GM10248 (cell line): ENCODE measurements at regions not wholly inside any gene's neighbourhood (a gene's known extent, or its start where the extent isn't known, plus 50 kb on each side); places are given as distances from the start of the nearest gene placed in this dataset.

Experiments
- CTCF ChIA-PET: fragments of 300-600 bp; sonication (Branson Sonifier 250); formaldehyde crosslinking; extraction: SDS; loops from one replicate; lab custom pipeline; 2021; ENCODE audit warnings: antibody characterized with exemption; lab: Yijun Ruan, JAX
- POLR2A ChIA-PET: fragments of 350-650 bp; sonication (Branson Sonifier 250); formaldehyde crosslinking; extraction: SDS; loops from one replicate; lab custom pipeline; 2020; ENCODE audit warnings: antibody characterized with exemption; lab: Yijun Ruan, JAX
- DNase-seq: peaks from one replicate; pipeline ENCODE4 v3.0.0; 2012; ENCODE audit errors: extremely low spot score
- TF ChIP-seq, protein P1 (sequence below): IDR thresholded peaks from 2 replicates; pipeline ENCODE4 v1.5.1; 2012; ENCODE audit warnings: mild to moderate bottlenecking, low read depth; ENCODE audit errors: extremely low read depth, missing control alignments, control extremely low read depth

DNA sequence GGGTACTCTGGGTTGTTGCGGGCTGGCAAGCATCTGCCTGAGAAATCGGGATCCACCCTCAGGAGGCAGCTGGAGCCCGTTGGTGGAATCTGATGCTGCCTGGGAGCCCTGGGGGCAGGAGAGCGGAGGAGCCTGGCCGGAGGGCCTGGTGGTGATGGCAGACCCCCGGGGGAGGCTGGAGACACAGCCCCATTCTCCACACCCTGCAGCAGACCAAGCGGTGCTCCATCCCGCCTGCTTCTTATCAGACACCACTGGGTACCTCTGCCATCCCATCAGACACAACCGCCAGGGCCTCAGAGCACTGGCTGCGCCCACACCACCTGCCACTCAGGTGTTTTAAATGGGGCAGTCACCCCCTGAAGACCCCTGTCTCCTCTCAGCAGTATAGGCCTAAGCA is 103.9 kb downstream of the RBFOX3 start:
- CTCF ChIA-PET: no interaction called here
- TF ChIP-seq, protein P1, sequence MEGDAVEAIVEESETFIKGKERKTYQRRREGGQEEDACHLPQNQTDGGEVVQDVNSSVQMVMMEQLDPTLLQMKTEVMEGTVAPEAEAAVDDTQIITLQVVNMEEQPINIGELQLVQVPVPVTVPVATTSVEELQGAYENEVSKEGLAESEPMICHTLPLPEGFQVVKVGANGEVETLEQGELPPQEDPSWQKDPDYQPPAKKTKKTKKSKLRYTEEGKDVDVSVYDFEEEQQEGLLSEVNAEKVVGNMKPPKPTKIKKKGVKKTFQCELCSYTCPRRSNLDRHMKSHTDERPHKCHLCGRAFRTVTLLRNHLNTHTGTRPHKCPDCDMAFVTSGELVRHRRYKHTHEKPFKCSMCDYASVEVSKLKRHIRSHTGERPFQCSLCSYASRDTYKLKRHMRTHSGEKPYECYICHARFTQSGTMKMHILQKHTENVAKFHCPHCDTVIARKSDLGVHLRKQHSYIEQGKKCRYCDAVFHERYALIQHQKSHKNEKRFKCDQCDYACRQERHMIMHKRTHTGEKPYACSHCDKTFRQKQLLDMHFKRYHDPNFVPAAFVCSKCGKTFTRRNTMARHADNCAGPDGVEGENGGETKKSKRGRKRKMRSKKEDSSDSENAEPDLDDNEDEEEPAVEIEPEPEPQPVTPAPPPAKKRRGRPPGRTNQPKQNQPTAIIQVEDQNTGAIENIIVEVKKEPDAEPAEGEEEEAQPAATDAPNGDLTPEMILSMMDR: no peak
- DNase-seq: no peak
- POLR2A ChIA-PET: no interaction called here

DNA sequence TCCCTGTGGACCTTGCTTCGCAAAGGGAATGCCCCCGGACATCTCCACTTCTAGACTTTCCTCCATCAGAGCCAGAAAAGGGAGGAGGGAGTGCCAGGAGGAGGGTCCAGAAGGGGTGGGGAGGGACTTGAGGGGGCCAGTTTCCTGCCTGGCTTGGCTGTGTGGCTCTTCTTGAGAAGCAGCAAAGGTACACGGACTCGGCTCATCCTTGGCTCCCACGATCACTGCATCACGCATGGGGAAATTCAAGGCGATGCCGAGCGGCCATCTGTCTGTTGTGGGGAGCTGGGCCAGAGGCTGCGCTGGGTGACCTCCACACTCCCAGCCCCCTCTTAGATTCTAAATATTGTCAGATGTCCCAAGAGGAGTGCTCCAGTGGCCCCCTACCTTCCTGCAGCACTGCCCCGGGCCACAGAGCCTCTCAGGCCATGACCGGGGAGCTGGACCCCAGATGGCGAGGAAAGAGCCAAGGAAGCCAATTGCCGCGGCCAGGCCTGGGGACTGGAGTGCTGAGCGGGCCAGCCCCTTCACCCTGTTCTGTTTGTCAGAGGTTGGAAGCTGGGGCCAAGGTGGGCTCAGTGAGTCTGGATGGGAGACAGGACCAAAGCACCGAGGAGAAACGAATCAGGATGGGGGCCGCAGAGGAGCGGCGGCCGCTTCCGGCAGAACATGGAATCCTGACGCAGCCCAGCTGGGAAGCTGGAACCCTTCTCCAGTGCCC is 104.5 kb downstream of the RBFOX3 start:
- POLR2A ChIA-PET: no interaction called here
- TF ChIP-seq, protein P1: no peak
- DNase-seq: no peak
- CTCF ChIA-PET: no interaction called here

DNA sequence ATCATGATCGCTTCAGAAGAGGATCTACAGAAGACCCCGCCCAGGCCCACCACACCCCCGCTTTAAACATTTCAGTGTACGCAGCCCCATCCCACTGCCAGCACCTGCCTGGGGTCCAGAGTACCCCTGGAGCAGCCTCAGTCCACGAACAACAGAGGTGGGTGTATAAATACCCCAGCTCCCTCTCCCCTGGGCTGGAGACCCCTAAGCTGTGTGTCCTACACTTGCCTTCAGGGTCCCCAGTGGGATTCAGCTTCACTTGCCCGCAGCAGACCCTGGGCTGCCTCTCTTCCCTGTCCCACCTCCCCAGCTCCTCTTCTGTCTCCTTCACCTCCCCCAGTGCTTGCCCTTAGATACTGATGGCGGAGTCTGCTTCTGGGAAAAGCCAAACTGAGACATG is 105.7 kb downstream of the RBFOX3 start:
- DNase-seq: no peak
- CTCF ChIA-PET: no interaction called here
- POLR2A ChIA-PET: no interaction called here
- TF ChIP-seq, protein P1: no peak

DNA sequence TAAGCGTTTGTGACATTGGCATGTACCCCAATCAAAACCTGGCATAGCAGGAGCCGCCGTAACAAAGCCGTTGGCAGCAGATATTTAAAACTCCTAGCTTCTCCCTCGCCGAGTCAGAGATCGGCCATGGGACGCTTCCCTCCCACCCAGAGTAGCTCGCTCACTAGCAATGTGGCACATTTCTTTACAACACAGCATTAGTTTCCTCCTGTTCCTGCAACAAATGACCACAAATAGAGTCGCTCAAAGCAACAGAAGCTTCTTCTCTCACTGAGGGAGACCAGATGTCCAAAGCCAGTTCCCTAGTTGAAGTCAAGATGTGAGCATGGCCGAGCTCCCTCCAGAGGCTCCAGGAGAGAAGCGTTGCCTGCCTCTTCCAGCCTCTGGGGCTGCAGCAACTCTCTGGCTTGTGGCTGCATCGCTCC is 106.7 kb downstream of the RBFOX3 start:
- CTCF ChIA-PET: no interaction called here
- TF ChIP-seq, protein P1: no peak
- DNase-seq: no peak
- POLR2A ChIA-PET: no interaction called here

DNA sequence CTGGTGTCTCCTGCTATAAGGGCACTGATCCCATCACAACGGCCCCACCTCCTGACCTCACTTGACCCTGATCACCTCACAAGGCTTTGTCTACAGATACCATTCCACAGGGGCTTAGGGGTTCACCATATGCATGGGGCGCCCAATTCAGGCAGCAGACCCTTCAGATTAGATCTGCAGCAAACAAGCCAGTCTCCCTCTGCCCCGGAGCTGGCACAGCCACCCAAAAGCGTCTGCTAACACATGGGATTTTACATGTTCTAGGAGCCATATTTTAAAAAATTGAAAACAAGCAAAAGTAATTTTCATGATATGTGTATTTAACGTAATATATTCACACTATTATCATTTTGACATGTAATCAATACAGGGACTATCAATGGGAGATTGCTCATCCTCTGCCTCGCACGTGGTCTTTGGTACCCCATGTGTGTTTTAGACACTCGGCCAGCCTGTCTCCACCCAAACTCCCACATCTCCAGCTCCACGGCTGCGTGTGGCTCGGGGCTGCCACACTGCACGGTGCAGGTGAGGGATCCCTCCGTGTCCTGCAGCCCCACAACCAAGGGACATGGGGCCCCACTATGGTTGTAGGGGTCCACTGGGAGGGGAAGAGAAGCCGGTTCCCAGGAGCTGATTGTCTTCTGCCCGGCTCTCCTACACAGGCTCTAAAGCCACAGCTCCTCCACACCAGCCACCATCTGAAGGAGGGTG is 107.6 kb downstream of the RBFOX3 start:
- TF ChIP-seq, protein P1: no peak
- no peak for DNase-seq
- CTCF ChIA-PET: no interaction called here
- POLR2A ChIA-PET: no interaction called here

DNA sequence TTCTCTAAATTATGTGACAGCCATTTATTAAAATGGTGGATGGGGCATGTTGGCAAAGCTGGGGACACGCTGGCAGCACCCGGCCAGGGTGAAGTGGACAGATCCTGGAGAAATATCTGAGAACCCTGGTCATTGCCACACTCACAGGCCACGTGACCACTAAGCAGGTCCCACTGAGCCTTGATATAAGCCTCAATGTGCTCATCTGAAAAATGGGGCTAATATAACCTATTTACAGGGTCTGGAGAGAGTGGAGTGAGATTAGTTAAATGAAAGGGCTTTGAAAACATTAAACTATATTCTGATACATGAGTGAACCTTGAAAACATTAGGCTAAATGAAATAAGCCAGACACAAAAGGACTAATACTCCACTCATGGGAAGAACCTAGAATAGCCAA is 108.9 kb downstream of the RBFOX3 start:
- DNase-seq: no peak
- TF ChIP-seq, protein P1: no peak
- ChIA-PET POLR2A (no interaction called here), CTCF (no interaction called here)
